ENCODE measurements at regions not wholly inside any gene's neighbourhood (a gene's known extent, or its start where the extent isn't known, plus 50 kb on each side); places are given as distances from the start of the nearest gene placed in this dataset.

GRCh38 chr20:42020316-42020715 lies 402.1 kb upstream of the CHD6 start:
- DNase-seq (ENCODE audit: low read depth, low spot score): no peak

- DNase-seq (ENCODE audit: low read depth, low spot score): no peak
Observed at GRCh38 chr20:42018979-42019378, 400.8 kb upstream of the CHD6 start.

GRCh38 chr20:42010090-42010489 lies 391.9 kb upstream of the CHD6 start:
- DNase-seq (ENCODE audit: low read depth, low spot score): no peak

- DNase-seq (ENCODE audit: low read depth, low spot score): no peak
Observed at GRCh38 chr20:42007251-42007650, 389.1 kb upstream of the CHD6 start.

- no peak for DNase-seq (ENCODE audit: low read depth, low spot score)
Observed at GRCh38 chr20:42005211-42005610, 387.0 kb upstream of the CHD6 start.

GRCh38 chr20:42003380-42003779 lies 385.2 kb upstream of the CHD6 start:
- no peak for DNase-seq (ENCODE audit: low read depth, low spot score)

- DNase-seq (ENCODE audit: low read depth, low spot score): no peak
Observed at GRCh38 chr20:41998539-41999341, 380.6 kb upstream of the CHD6 start.

- DNase-seq (ENCODE audit: low read depth, low spot score): no peak
Observed at GRCh38 chr20:41996951-41997350, 378.8 kb upstream of the CHD6 start.

- no peak for DNase-seq (ENCODE audit: low read depth, low spot score)
Observed at GRCh38 chr20:41992481-41992880, 374.3 kb upstream of the CHD6 start.

- no peak for DNase-seq (ENCODE audit: low read depth, low spot score)
Observed at GRCh38 chr20:41991412-41991811, 373.2 kb upstream of the CHD6 start.

GRCh38 chr20:41989935-41990635 lies 371.9 kb upstream of the CHD6 start:
- no peak for DNase-seq (ENCODE audit: low read depth, low spot score)

GRCh38 chr20:41989039-41989679 lies 371.0 kb upstream of the CHD6 start:
- no peak for DNase-seq (ENCODE audit: low read depth, low spot score)

GRCh38 chr20:41984031-41984430 lies 365.9 kb upstream of the CHD6 start:
- no peak for DNase-seq (ENCODE audit: low read depth, low spot score)

- no peak for DNase-seq (ENCODE audit: low read depth, low spot score)
Observed at GRCh38 chr20:41983159-41983558, 365.0 kb upstream of the CHD6 start.

- no peak for DNase-seq (ENCODE audit: low read depth, low spot score)
Observed at GRCh38 chr20:41981746-41982145, 363.6 kb upstream of the CHD6 start.

GRCh38 chr20:41978875-41979274 lies 360.7 kb upstream of the CHD6 start:
- no peak for DNase-seq (ENCODE audit: low read depth, low spot score)

GRCh38 chr20:41978246-41978790 lies 360.1 kb upstream of the CHD6 start:
- DNase-seq (ENCODE audit: low read depth, low spot score): no peak

GRCh38 chr20:41969656-41970055 lies 351.5 kb upstream of the CHD6 start:
- DNase-seq (ENCODE audit: low read depth, low spot score): no peak

- no peak for DNase-seq (ENCODE audit: low read depth, low spot score)
Observed at GRCh38 chr20:41960166-41960565, 342.0 kb upstream of the CHD6 start.

GRCh38 chr20:41958391-41958790 lies 340.2 kb upstream of the CHD6 start:
- DNase-seq (ENCODE audit: low read depth, low spot score): no peak

GRCh38 chr20:41956338-41957074 lies 338.3 kb upstream of the CHD6 start:
- DNase-seq (ENCODE audit: low read depth, low spot score): no peak

- DNase-seq (ENCODE audit: low read depth, low spot score): no peak
Observed at GRCh38 chr20:41952166-41952565, 334.0 kb upstream of the CHD6 start.

Data from activated naive CD8-positive, alpha-beta T cell treated with anti-CD3 and anti-CD28 coated beads, Interleukin-2, amount 50 U/mL, for 16 hours (primary cell).